DMS153 (cell line): ENCODE measurements at regions not wholly inside any gene's neighbourhood (a gene's known extent, or its start where the extent isn't known, plus 50 kb on each side); places are given as distances from the start of the nearest gene placed in this dataset.

ENCODE experiments used
- DNase-seq: peaks from one replicate; lab custom pipeline; 2025; lab: John Stamatoyannopoulos, UW

DNA sequence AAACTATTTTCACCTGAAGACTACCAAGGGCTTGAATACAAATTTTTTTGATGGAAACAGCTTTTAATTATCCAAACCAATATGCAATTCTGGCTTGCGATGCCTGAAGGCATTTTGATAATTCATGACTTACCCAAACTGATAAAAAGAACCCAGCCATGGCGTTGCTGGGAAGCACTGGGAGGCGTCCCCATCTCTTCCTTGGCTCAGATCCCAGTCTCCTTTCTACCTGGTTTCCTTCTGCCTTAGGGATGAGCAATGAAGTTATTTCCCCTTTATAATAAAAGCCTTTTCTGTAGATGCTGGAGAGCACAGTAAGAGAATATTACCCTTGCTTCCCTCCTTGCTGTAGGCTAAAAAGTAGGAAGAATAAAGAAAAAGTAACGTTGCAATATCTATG, 129.1 kb upstream of the ANK3 start:
- DNase-seq = no peak

DNA sequence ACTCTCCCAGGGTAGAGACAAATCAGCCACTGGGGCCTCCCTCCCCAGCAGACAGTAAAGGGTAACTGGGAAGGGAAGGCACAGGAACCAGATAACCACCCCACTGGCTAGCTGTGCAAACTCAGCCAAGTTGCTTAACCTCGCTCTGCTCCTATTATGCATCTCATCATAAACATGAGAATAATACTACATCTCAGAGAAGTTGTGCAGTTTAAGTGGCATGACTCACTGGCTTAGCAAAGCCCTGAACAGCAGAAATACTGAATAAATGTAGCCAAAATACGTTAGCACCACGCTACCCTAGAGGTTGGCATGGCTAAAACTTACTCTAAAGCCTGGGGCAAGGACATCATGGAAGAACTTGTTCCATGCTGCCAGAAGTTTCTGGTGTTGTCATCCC, 128.1 kb upstream of the ANK3 start:
- no peak for DNase-seq

DNA sequence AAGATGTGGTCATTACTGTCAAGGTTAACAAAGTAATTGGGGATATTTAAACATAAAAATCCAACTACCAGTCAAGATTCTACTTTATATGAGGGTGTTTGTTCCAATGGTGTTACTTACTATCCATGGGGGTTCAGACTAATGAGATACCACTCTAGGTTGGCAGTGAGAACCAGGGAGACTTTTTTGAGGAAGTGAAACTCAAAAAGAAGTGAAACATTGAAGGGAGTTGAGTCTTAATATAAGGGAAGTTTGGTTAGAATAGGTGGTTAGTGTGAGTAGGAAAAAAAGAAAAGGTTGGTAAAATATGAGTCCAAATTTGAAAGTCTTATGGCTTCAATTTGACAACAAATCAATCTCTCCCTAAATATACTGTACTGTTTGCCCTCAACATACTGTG, 123.6 kb upstream of the ANK3 start:
- no peak for DNase-seq

DNA sequence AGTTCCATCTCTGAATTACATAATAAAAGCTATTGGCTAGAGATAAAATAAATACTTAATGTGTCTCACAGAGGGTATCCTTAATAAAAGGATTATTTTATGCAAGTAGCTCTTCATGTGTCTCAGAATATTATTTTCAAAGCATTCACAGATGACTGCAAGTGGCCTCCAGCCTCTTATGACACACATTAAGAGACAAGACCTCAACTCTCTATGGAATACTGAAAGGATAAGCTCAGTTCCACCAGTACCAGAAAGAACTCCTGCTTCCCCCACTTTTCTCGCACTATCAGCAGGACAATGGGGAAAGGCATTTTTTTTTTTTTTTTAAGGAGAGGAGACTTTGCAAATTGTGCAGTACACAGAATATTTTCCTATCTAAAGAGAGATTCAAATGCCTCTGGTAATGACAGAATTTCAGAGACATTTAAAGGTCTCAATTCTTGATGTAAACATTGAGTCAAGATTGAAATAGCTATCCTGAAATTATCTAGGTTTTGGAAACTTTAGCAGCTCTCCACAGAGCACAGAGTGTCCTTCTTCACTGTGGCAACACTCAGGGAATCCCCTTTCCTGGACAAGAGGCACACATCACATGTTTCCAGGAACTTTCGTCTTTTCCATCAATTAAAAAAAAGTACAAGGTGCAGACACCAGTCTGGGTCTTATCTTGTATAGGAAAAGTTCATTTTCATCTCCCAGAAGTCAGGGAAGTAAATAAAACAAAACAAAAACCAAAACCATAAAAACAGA, 122.0 kb upstream of the ANK3 start:
- DNase-seq = no peak

DNA sequence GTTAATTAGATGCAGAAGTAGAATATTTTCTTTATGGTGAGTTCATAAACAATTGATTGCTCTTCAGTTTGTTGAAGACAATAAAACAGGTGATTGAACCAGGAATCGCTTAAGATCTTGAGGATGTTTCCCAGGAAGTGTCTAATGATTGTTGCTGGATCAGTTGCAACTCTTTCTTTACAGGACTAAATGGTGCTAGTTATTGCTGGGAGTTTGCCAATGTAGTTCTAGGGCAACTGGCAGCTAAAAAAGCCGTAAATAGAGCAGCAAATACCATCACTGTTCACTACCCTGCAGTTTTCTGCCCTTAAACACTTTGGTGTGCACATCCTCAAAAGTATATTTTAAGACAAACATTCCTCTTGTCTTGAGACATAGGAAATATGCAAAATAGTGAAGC, 119.2 kb upstream of the ANK3 start:
- DNase-seq = no peak

DNA sequence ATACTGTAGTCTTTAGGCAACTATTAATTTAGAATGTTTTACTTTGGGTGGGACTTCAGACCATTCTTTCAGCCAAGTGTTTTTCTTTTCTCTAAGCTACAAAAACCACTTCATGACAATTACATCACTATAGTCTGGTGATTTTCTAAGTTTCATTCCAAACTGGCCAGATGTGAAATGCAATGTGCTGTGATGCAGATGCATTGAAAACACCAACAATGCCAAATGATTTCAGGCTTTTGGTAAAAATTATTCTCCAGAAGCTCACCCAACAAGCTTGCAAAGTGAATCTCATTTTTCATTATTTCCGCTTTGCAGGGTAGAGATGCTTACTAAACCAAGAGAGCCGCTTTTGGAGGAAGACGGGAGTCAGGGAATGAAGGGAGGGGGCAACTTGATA, 118.4 kb upstream of the ANK3 start:
- DNase-seq = no peak

DNA sequence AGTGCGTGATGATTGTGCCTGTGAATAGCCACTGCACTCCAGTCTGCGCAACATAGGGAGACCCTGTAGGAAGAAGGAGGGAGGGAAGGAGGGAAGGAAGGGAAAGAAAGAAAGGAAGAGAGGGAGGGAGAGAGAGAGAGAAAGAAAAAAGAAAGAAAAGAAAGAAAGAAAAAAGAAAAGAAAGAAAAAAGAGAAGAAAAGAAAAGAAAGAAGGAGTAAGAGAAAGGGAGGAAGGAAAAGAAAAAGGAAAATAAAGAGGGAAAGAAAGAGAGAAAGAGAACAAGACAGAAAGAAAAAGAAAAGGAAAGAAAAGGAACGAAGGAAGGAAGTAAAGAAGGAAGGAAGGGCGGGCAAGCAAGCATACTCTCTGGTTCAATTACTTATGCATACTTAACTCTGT, 112.9 kb upstream of the ANK3 start:
- no peak for DNase-seq

DNA sequence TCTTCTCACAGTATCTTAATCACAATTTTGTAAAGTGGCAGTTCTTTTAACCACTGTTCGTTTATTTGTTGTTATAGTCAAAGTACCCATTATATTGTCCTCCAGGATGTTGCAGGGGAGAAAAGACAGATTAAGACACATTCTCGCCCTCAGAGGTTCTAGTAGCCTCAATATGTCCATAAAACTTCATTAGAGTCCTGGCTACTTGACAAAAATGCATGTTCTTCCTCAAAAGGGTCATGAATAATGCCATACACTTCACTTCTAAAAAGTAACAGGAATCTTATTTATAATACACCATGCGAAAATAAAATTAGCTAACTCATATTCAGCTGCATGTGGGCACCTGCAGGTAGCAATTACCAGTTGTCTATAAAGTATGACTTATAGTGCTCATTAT, 109.3 kb upstream of the ANK3 start:
- no peak for DNase-seq

DNA sequence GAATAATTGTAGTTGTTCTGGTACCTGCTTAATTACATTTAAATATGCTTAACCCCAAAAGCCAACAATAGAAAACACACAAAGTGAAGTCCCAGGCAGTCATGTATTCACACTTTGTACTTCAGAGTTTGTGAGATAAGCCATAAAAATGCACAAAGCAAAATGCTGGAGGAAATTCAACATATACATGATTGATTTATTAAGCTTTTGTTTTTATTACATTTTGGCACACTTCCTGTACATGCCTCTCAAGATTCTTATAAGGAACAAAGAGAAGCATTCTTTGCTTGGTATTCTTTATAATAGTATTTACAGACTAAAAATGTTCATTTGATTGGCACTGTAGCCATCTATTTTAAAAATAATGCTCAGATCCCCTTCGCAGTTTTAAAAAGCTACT, 107.7 kb upstream of the ANK3 start:
- DNase-seq = no peak

DNA sequence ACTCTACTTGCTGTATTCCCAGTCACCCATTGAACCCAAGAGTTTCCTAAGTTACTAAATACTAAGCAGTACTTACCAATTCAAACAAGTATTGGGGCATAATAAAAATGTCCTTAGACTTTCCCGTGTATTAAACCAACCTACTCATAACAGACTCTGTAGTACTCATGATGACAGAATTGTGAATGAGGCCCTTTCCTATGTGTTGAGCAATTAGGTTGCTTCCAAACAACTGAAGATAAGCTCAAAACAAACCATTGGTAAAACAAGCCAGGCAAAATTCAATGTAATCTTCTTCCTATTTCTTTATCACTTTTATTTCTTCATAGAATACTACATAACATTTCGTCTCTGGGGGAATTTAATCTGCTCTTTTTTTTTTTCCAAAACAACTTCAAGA, 106.5 kb upstream of the ANK3 start:
- no peak for DNase-seq

DNA sequence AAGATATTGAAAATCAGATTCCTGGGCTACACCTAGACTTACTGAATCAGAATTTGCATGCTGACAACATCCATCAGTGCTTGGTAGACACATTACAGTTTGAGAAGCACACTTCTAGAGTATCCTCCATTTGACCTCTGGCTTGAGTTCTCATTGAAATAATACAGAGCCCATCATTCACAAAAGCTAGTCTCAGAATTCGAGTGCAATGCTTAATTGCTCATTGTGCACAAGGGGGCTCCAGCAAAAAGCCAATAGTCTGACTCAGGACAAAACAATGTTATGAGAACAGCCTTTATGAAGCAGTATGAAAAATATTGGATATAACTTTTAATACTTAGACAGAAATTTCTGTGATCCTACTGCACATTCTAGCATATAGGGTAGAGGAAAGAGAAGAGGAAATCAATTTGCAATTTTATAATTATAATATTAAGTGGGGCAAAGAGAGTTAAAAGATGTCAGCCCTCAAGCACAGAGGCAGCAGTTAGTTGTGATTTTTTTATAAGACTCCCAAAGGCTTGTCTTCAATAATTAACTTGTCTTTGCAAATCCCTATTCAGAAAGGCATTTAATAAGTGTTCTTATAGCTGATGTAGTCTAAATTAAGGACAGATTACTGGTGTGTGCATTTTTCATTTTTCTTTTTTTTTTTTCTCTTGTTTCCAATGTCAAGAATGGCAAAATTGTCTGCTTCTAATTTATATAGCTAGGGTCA, 105.8 kb upstream of the ANK3 start:
- no peak for DNase-seq

DNA sequence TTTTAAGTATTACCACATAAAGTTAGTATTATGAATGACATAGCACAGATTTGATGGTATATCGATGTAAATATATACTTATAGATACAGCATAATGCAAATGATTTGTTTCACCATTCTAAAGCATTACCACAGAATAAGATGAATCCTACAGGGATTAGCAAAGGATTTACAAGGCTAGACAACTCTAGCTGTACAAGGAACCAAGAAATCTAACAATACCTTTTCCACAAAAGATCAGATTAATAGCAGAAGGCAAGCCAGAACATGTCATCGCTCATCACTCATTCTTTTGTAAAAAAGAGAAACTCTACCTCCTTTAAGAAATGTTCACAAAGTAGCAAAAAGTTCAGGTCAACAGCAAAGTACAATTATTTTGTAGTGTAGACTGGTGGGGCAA, 105.1 kb upstream of the ANK3 start:
- no peak for DNase-seq

DNA sequence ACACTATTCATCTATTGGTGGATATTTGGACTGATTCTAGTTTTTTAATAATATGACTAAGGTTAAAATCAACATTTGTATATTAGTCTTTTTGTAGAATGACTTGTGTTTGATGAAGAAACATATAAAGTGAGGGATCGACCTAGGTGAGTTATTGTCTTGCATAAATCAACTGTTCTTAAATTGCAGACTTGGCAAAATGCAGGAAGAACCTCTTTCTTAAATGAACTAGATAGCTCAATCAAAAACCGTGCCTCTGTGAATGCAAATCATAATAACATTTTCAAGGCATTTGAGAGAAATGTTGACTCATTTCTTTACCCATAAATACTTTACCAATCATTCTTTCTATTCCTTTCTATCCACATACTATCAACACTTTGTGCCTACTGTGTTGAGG, 101.5 kb upstream of the ANK3 start:
- no peak for DNase-seq

DNA sequence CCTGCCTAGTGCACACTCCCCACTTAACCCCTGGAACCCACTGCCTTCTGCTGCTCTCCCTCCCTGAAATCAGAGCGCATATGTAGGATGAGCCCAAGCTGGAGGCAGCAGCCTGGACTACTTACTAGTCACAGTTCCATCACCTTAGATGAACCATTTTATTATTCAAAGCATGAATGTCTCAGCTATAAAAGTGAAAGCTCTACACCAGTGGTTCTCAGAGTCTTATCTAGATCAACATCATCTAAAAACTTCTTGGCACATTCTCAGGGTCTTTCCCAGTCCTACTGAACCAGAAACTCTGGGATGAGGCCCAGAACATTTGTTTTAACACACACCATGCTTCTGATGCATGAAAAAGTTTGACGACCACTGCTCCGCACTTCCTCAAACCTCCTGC, 100.3 kb upstream of the ANK3 start:
- DNase-seq = no peak

DNA sequence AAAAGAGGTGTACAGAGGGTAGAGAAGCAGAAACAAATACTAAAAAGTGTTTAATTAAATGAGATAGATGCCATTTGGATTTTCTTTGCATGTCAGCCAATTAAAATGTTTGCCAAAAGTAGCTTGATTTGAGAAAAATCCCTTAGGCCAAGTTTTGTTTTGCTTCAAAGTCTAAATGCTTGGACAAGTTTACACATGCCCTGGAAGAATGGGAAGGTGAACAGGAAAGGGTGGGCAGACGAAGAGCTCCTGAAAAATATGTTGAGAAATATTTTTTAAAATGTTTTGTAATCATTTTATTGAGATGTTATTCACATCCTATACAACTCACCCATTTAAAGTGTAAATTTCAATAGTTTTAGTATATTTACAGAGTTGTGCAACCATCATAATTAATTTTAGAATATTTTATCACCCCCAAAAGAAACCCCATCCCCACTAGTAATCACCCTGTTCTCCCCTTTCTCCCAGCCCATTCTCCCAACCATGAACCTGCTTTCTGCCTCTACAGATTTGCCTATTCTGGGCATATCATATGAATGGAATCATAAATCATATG, 98.5 kb upstream of the ANK3 start:
- DNase-seq = no peak

DNA sequence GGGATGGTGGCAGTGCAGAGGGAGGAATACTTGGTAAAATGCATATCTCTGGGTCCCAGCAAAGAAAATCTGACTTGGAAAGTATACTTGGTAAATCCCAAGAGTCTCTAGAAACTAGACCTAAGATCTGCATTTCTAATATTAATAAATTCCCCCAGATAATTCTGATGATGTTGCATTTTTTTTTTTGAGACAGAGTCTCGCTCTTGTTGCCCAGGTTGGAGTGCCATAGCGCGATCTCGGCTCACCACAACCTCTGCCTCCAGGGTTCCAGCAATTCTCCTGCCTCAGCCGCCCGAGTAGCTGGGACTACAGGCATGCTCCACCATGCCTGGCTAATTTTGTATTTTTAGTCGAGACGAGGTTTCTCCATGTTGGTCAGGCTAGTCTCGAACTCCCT, 97.9 kb upstream of the ANK3 start:
- DNase-seq = no peak

DNA sequence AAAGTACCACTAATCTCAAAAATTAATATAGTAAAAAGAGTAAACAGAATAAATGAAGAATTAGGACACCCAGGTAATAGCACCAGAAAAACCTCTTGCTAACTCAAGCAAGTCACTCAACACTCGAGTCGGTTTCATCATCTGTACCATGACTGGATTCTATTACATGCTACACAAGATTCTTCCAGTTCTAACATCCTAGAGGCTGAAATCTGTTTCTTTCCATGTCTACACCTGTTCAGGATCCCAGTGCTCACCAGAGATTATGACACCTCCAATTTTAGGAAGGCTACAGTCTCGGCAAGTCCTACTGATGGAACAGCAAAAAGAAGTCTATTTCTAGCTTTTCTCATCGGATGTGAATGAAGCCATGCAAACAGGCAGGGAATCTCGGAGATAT, 95.3 kb upstream of the ANK3 start:
- DNase-seq = no peak

DNA sequence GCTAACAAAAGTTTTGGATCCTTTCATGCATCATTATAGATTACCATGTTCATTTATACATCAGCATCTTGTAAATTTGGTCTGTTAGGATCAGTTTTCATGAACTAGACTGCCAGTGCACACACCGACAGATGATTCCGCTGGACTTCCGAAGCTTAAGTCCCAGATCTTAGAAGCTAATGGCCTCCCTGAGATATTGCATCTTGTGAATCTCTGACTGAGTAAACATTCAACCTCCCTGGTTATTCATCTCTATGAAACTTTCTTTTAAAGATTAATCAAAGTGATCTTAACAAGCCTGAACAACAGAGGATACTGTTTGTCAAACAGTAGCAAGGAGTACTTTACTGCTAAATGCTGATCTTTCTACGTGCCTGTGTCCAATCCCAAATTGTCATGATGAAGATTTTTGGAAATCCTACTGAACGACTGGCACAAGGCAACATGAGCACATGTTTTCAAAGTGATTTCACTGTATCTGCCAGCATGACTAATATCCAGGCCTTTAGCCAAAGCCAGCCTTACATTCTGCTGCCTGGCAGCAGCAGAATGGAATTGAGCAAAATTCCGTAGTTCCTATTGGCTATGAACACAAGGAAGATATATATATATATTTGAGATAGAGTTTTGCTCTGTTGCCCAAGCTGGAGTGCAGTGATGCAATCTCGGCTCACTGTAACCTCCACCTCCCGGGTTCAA, 91.3 kb upstream of the ANK3 start:
- no peak for DNase-seq

DNA sequence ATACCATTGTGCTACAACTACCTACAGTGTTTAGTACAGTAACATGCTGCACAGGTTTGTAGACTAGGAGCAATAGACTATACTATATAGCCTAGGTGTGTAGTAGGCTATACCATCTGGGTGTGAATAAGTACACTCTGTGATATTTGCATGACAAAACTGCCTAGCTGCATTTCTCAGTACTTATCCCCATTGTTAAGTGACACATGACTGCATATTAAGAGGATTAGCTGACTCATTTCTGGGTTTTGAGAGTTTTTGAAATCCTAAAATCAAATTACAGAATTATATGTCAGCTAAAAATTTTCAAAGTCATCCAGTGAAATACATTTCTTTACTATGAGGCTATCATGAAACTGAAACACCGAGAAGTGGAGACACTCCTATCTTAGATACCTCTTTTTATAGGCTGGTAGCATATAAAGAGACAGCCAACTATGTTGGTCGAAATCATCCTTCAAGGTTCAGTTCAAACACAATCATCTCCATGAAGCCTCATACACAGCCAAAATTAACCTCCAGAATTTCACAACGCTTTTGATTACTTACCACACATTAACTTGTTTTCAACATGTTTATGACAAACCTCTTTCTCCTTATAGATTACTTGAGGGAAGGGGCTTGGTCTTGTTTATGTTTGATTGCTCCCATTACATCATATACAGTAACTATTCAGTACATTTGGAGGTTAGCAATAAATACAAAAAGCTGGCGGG, 89.8 kb upstream of the ANK3 start:
- no peak for DNase-seq

DNA sequence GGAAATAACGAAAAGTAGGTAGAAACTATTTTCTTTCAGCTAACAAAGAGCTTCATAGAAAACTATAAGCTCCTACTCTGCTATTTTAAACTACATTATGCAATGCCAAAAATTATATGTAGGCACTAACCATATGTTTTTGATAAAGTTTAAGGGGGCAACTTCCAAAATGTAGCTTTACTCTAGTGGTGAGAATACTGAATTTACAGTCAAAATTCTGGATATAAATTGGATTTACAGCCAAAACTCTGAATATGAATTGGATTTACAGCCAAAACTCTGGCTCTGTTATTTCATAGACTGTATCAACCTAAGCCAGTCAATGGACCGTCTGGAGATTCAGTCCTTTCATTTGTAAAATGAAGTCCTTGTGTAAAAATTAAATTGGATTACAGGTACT, 86.8 kb upstream of the ANK3 start:
- no peak for DNase-seq

DNA sequence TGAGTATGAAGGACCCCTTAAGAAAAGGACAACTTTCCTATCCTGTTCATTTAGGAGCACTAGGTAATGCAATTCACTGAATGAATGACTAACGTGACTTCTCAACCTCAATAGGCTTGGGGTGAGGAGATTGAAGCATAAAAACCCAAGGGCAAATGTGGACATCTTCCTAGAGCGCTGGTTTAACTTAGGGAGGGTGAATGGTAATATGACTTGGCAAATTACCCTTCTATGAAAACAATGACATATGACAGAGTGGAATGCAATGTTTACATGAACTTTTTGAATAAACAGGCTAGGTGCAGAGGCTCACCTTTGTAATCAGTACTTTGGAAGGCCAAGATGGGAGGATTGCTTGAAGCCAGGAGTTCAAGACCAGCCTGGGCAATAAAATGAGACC, 83.9 kb upstream of the ANK3 start:
- no peak for DNase-seq

DNA sequence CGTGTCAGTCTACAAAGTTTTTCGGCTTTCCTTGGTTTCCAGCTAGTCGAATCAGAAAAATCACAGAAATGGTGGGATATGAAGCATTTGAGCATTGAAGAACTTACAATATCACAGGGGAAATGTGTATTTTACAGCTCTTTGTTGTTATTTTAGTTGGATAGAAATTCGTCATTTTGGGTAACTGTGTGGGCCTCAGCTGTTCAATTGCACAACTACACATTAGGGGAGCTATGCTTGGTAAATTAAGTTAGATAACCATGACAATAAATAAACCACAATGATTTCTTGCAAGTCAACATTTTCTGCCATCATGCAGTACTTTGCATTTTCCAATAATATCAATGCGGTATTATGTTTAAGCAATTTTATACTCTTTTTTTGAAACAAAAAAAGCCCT, 80.4 kb upstream of the ANK3 start:
- no peak for DNase-seq
